H1 (cell line): ENCODE measurements at regions not wholly inside any gene's neighbourhood (a gene's known extent, or its start where the extent isn't known, plus 50 kb on each side); places are given as distances from the start of the nearest gene placed in this dataset.

Source experiments
- CTCF ChIA-PET: fragments of 300-600 bp; sonication (Branson Sonifier 250); formaldehyde crosslinking; loops from one replicate; lab custom pipeline; 2021; ENCODE audit not compliant: partially characterized antibody; lab: Charles Lee
- POLR2A ChIA-PET: fragments of 300-600 bp; sonication (Branson Sonifier 250); formaldehyde crosslinking; loops from one replicate; lab custom pipeline; 2021; ENCODE audit warnings: inconsistent platforms; ENCODE audit not compliant: partially characterized antibody; lab: Charles Lee
- DNase-seq, 2 experiments: peaks; one replicate each; pipeline versions ENCODE4 v3.0.0 to v3.0.0-alpha.2; 2010 to 2022; ENCODE audit warnings: low spot score in 2 of 2, low read depth in 1 of 2, mixed read lengths in 1 of 2
- FAIRE-seq: peaks from 2 replicates; lab custom pipeline; 2011; peaks lifted over from hg19 to GRCh38; lab: Jason Lieb, UNC
- H2AFZ ChIP-seq: 2 replicates; pipeline ENCODE4 v1.8.1; 2012; ENCODE audit warnings: low read length, inconsistent platforms
- H2AK5ac ChIP-seq: 2 replicates; pipeline ENCODE4 v1.6.1; 2013; ENCODE audit warnings: low read depth, low read length
- H2BK120ac ChIP-seq: replicated peaks from 2 replicates; pipeline ENCODE3; 2013; ENCODE audit warnings: low read depth, low read length, inconsistent platforms
- H2BK12ac ChIP-seq: 2 replicates; pipeline ENCODE4 v1.6.1; 2013; ENCODE audit warnings: low read depth, low read length
- H2BK15ac ChIP-seq: 2 replicates; pipeline ENCODE4 v1.6.1; 2013; ENCODE audit warnings: low read length
- H2BK20ac ChIP-seq: 2 replicates; pipeline ENCODE4 v1.6.1; 2013; ENCODE audit warnings: low read length
- H2BK5ac ChIP-seq: 2 replicates; pipeline ENCODE4 v1.6.1; 2013; ENCODE audit warnings: low read depth, low read length
- H3K14ac ChIP-seq: 2 replicates; pipeline ENCODE4 v1.6.1; 2013; ENCODE audit warnings: inconsistent platforms; ENCODE audit not compliant: insufficient read length
- H3K18ac ChIP-seq: 2 replicates; pipeline ENCODE4 v1.6.1; 2013; ENCODE audit warnings: low read length; ENCODE audit errors: extremely low read depth
- H3K23ac ChIP-seq: 2 replicates; pipeline ENCODE4 v1.6.1; 2013; ENCODE audit warnings: inconsistent platforms; ENCODE audit not compliant: insufficient read length
- H3K23me2 ChIP-seq: 2 replicates; pipeline ENCODE4 v1.6.1; 2013; ENCODE audit warnings: low read depth, low read length
- H3K27ac ChIP-seq: 2 replicates; pipeline ENCODE4 v1.6.1; 2011; ENCODE audit warnings: low read depth, low read length, inconsistent platforms
- H3K27me3 ChIP-seq, 4 experiments: replicated peaks in 1 of 4; 1 replicate in 1 of 4; 2 replicates in 3 of 4; pipeline versions ENCODE4 v1.6.1 to v1.8.1; 2011 to 2013; ENCODE audit warnings: low read length in 3 of 4, mild to moderate bottlenecking in 3 of 4, inconsistent platforms in 2 of 4, mixed read lengths in 2 of 4, moderate library complexity in 1 of 4; ENCODE audit not compliant: control insufficient read depth in 3 of 4, insufficient read depth in 3 of 4; ENCODE audit errors: extremely low read depth in 1 of 4
- H3K36me3 ChIP-seq, 4 experiments: 2 replicates each; pipeline versions ENCODE4 v1.6.1 to v1.8.1; 2011 to 2013; ENCODE audit warnings: mild to moderate bottlenecking in 4 of 4, low read length in 3 of 4, moderate library complexity in 2 of 4, control low read depth in 1 of 4, inconsistent platforms in 1 of 4; ENCODE audit not compliant: insufficient read depth in 4 of 4, control insufficient read depth in 2 of 4
- H3K4ac ChIP-seq: replicated peaks from 2 replicates; pipeline ENCODE3; 2013; ENCODE audit warnings: low read length, low read depth, mixed read lengths, inconsistent platforms; ENCODE audit not compliant: insufficient read length
- H3K4me1 ChIP-seq, 4 experiments: replicated peaks in 1 of 4; 1 replicate in 1 of 4; 2 replicates in 3 of 4; pipeline versions ENCODE4 v1.6.1 to v1.8.1; 2011 to 2013; ENCODE audit warnings: low read length in 3 of 4, inconsistent platforms in 2 of 4, mixed read lengths in 1 of 4; ENCODE audit not compliant: insufficient read depth in 4 of 4, control insufficient read depth in 3 of 4
- H3K4me2 ChIP-seq, 2 experiments: 2 replicates each; pipeline versions ENCODE4 v1.6.1 to v1.8.1; 2011 to 2013; ENCODE audit warnings: low read depth in 2 of 2, low read length in 2 of 2, control low read depth in 1 of 2, inconsistent platforms in 1 of 2, mild to moderate bottlenecking in 1 of 2; ENCODE audit not compliant: insufficient read depth in 1 of 2
- H3K4me3 ChIP-seq, 4 experiments: fragments of 200-600, 300-600 bp in 1 of 4; sonication (generic), shearing (Covaris generic), sonication (Bioruptor Twin) in 1 of 4; 2 replicates each; pipeline versions ENCODE4 v1.5.1 to v1.8.1; 2011 to 2016; ENCODE audit warnings: low read length in 4 of 4, low read depth in 3 of 4, control low read depth in 2 of 4, inconsistent platforms in 2 of 4, mild to moderate bottlenecking in 2 of 4, mixed read lengths in 1 of 4, moderate library complexity in 1 of 4; ENCODE audit not compliant: insufficient read depth in 2 of 4; ENCODE audit errors: extremely low read depth in 1 of 4
- H3K56ac ChIP-seq: replicated peaks from 2 replicates; pipeline ENCODE3; 2013; ENCODE audit warnings: low read depth, mild to moderate bottlenecking, mixed read lengths, low read length, inconsistent platforms; ENCODE audit not compliant: insufficient read length
- H3K79me1 ChIP-seq: 2 replicates; pipeline ENCODE4 v1.6.1; 2013; ENCODE audit warnings: low read depth, low read length, control low read depth
- H3K79me2 ChIP-seq, 2 experiments: 2 replicates each; pipeline versions ENCODE4 v1.6.1 to v1.8.1; 2012 to 2013; ENCODE audit warnings: low read length in 2 of 2, mild to moderate bottlenecking in 2 of 2, inconsistent platforms in 1 of 2; ENCODE audit not compliant: insufficient read depth in 2 of 2, control insufficient read depth in 1 of 2
- H3K9ac ChIP-seq, 4 experiments: replicated peaks in 1 of 4; 1 replicate in 1 of 4; 2 replicates in 3 of 4; pipeline versions ENCODE4 v1.6.1 to v1.8.1; 2011 to 2013; ENCODE audit warnings: low read depth in 3 of 4, low read length in 3 of 4, control low read depth in 2 of 4, mild to moderate bottlenecking in 2 of 4, moderate library complexity in 2 of 4, inconsistent platforms in 1 of 4; ENCODE audit errors: extremely low read depth in 1 of 4
- H3K9me3 ChIP-seq, 2 experiments: 2 replicates each; pipeline versions ENCODE4 v1.6.1 to v1.8.1; 2012 to 2013; ENCODE audit warnings: mild to moderate bottlenecking in 2 of 2, moderate library complexity in 2 of 2, control low read depth in 1 of 2, inconsistent platforms in 1 of 2, low read depth in 1 of 2, low read length in 1 of 2, mixed read lengths in 1 of 2; ENCODE audit not compliant: insufficient read depth in 2 of 2
- H4K20me1 ChIP-seq, 2 experiments: replicated peaks in 1 of 2; 2 replicates each; pipeline versions ENCODE3 to v1.8.1; 2011 to 2013; ENCODE audit warnings: inconsistent platforms in 2 of 2, low read length in 2 of 2, mild to moderate bottlenecking in 1 of 2; ENCODE audit not compliant: insufficient read depth in 2 of 2, control insufficient read depth in 1 of 2
- H4K5ac ChIP-seq: 2 replicates; pipeline ENCODE4 v1.6.1; 2013; ENCODE audit warnings: low read length, low read depth, mixed read lengths, inconsistent platforms; ENCODE audit not compliant: insufficient read length
- H4K8ac ChIP-seq: 2 replicates; pipeline ENCODE4 v1.8.0; 2013; ENCODE audit warnings: mild to moderate bottlenecking, moderate library complexity, low read length, inconsistent platforms; ENCODE audit not compliant: insufficient read depth; ENCODE audit errors: extremely low read depth
- H4K91ac ChIP-seq: replicated peaks from 2 replicates; pipeline ENCODE3; 2013; ENCODE audit warnings: low read length, mixed read lengths, inconsistent platforms; ENCODE audit not compliant: insufficient read length
- BACH1 ChIP-seq: IDR thresholded peaks from 2 replicates; pipeline ENCODE4 v1.6.1; 2012; ENCODE audit warnings: low read length, improper control_type of control experiment
- CBX8 ChIP-seq: fragments of 300-800, 300-1000 bp; sonication (generic); IDR thresholded peaks from 2 replicates; pipeline ENCODE4 v1.7.1; 2016; ENCODE audit warnings: low read depth, low read length, borderline replicate concordance
- EGR1 ChIP-seq: IDR thresholded peaks from 2 replicates; pipeline ENCODE4 v1.6.1; 2011; ENCODE audit warnings: low read depth, low read length, borderline replicate concordance
- SIX5 ChIP-seq: IDR thresholded peaks from 2 replicates; pipeline ENCODE4 v1.6.1; 2011; ENCODE audit warnings: mild to moderate bottlenecking, low read depth, low read length
- SP1 ChIP-seq: IDR thresholded peaks from 2 replicates; pipeline ENCODE4 v1.6.1; 2011; ENCODE audit warnings: low read depth, low read length
- SP2 ChIP-seq: IDR thresholded peaks from 2 replicates; pipeline ENCODE4 v1.6.1; 2012; ENCODE audit warnings: mild to moderate bottlenecking, low read length, inconsistent platforms
- SRF ChIP-seq: IDR thresholded peaks from 2 replicates; pipeline ENCODE4 v1.6.1; 2011; ENCODE audit warnings: mild to moderate bottlenecking, low read depth, low read length, moderate library complexity
- TAF1 ChIP-seq: IDR thresholded peaks from 2 replicates; pipeline ENCODE4 v1.6.1; 2011; ENCODE audit warnings: mild to moderate bottlenecking, low read depth, low read length
- WGBS, 2 experiments: shearing (Covaris generic) in 1 of 2; methylation state at CpG; one replicate each; pipeline versions ENCODE4 v1.1.6 to v1.1.7; 2013 to 2015; ENCODE audit warnings: low lambda C conversion rate in 2 of 2, mixed read lengths in 2 of 2, inconsistent platforms in 1 of 2, low coverage in 1 of 2, missing lambda C conversion rate in 1 of 2; ENCODE audit not compliant: insufficient replicate concordance in 2 of 2, insufficient coverage in 1 of 2, insufficient read length in 1 of 2; ENCODE audit errors: extremely low coverage in 1 of 2, missing lambda C conversion rate in 1 of 2; 5-methylcytosine and 5-hydroxymethylcytosine counted together
- TF ChIP-seq, protein P1 (sequence below): IDR thresholded peaks from 2 replicates; pipeline ENCODE4 v1.6.1; 2012; ENCODE audit warnings: inconsistent platforms
- TF ChIP-seq, protein P2 (sequence below): IDR thresholded peaks from 2 replicates; pipeline ENCODE4 v1.6.1; 2012; ENCODE audit warnings: low read length, inconsistent platforms

GRCh38 chr5:56512313-56512996, 279.3 kb upstream of the ANKRD55 start:
- no peak overlapping the region for H3K27ac ChIP-seq
- no peak overlapping the region for H3K56ac ChIP-seq
- H3K23me2 ChIP-seq = no peaks in the 10 kb centered on the region
- no peak overlapping the region for H3K4me3 ChIP-seq
- H4K91ac ChIP-seq = no peak overlapping the region
- no peak overlapping the region for H2BK12ac ChIP-seq
- H2AFZ ChIP-seq = no peak overlapping the region
- H2BK20ac ChIP-seq = no peak overlapping the region
- WGBS, 2 experiments = 94% methylated on average over 6 of the region's 6 CpGs; no CpG with 5 or more reads in 1 of the 2 experiments
- no peak overlapping the region for H3K14ac ChIP-seq
- H3K4me1 ChIP-seq = no peaks in the 10 kb centered on the region
- no peak overlapping the region for H2BK120ac ChIP-seq
- no peaks in the 10 kb centered on the region for H3K79me1 ChIP-seq
- no peak overlapping the region for H3K4me2 ChIP-seq
- H3K18ac ChIP-seq = no peak overlapping the region
- no peak overlapping the region for H2BK15ac ChIP-seq
- no peaks in the 10 kb centered on the region for H3K9me3 ChIP-seq
- no peak overlapping the region for H2BK5ac ChIP-seq
- H3K79me2 ChIP-seq = no peaks in the 10 kb centered on the region
- DNase-seq (no peak), FAIRE-seq (no peak)
- H3K4ac ChIP-seq = no peak overlapping the region
- H3K36me3 ChIP-seq = no peaks in the 10 kb centered on the region
- no peak overlapping the region for H3K23ac ChIP-seq
- no peaks in the 10 kb centered on the region for H3K27me3 ChIP-seq
- no peak overlapping the region for H4K8ac ChIP-seq
- POLR2A ChIA-PET = no interaction called here
- CTCF ChIA-PET = interaction anchor here (1.3 to 1.4 kb wide), 2 partner anchors 18 to 241 kb away, joined by 3 to 6 read pairs; no protein-coding TSS in a partner anchor
- H4K20me1 ChIP-seq = no peaks in the 10 kb centered on the region
- no peak overlapping the region for H3K9ac ChIP-seq
- H2AK5ac ChIP-seq = no peak overlapping the region
- no peak overlapping the region for H4K5ac ChIP-seq
- TF ChIP-seq EGR1 (no peak), SRF (no peak), SP2 (no peak), SP1 (no peak), SIX5 (no peak), TAF1 (no peak), BACH1 (no peak), CBX8 (no peak)
- TF ChIP-seq, protein P1, sequence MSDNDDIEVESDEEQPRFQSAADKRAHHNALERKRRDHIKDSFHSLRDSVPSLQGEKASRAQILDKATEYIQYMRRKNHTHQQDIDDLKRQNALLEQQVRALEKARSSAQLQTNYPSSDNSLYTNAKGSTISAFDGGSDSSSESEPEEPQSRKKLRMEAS = no peak
- TF ChIP-seq, protein P2, sequence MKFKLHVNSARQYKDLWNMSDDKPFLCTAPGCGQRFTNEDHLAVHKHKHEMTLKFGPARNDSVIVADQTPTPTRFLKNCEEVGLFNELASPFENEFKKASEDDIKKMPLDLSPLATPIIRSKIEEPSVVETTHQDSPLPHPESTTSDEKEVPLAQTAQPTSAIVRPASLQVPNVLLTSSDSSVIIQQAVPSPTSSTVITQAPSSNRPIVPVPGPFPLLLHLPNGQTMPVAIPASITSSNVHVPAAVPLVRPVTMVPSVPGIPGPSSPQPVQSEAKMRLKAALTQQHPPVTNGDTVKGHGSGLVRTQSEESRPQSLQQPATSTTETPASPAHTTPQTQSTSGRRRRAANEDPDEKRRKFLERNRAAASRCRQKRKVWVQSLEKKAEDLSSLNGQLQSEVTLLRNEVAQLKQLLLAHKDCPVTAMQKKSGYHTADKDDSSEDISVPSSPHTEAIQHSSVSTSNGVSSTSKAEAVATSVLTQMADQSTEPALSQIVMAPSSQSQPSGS = no peak
